Neural progenitor cell (in vitro differentiated cells): ENCODE measurements at regions not wholly inside any gene's neighbourhood (a gene's known extent, or its start where the extent isn't known, plus 50 kb on each side); places are given as distances from the start of the nearest gene placed in this dataset.

Experiments
- DNase-seq: peaks from one replicate; pipeline ENCODE4 v3.0.0-alpha.2; 2016; ENCODE audit warnings: low spot score
- H2AFZ ChIP-seq: fragments of 200-600 bp; sonication (generic); replicated peaks from 2 replicates; pipeline ENCODE4 v1.6.1; 2016; ENCODE audit warnings: antibody characterized with exemption
- H3F3A ChIP-seq: fragments of 200-600 bp; sonication (generic); 2 replicates; pipeline ENCODE4 v1.6.1; 2016; ENCODE audit warnings: antibody characterized with exemption, low read depth
- H3K27ac ChIP-seq: fragments of 200-600 bp; sonication (generic); 2 replicates; pipeline ENCODE4 v1.5.1; 2016; ENCODE audit warnings: mild to moderate bottlenecking
- H3K27me3 ChIP-seq: fragments of 200-600 bp; sonication (generic); 2 replicates; pipeline ENCODE4 v1.6.1; 2016; ENCODE audit warnings: mild to moderate bottlenecking, moderate library complexity
- H3K36me3 ChIP-seq: fragments of 200-600 bp; sonication (generic); 2 replicates; pipeline ENCODE4 v1.5.1; 2016
- H3K4me1 ChIP-seq: fragments of 200-600 bp; sonication (generic); 2 replicates; pipeline ENCODE4 v1.6.1; 2016; ENCODE audit warnings: mixed run types
- H3K4me2 ChIP-seq: fragments of 200-600 bp; sonication (generic); 2 replicates; pipeline ENCODE4 v1.6.1; 2016
- H3K4me3 ChIP-seq: fragments of 200-600 bp; sonication (generic); 2 replicates; pipeline ENCODE4 v1.5.1; 2016
- H3K79me2 ChIP-seq: fragments of 200-600 bp; sonication (generic); 2 replicates; pipeline ENCODE4 v1.6.1; 2016; ENCODE audit warnings: low read depth
- H3K9ac ChIP-seq: fragments of 200-600 bp; sonication (generic); 2 replicates; pipeline ENCODE4 v1.6.1; 2016
- H3K9me3 ChIP-seq: fragments of 200-600 bp; sonication (generic); 2 replicates; pipeline ENCODE4 v1.5.1; 2016; ENCODE audit warnings: low read depth
- H4K20me1 ChIP-seq: fragments of 200-600 bp; sonication (generic); 2 replicates; pipeline ENCODE4 v1.6.1; 2016; ENCODE audit warnings: low read depth
- H3K27ac Mint-ChIP-seq: 3 replicates; pipeline ENCODE4 v1.8.0; 2021; ENCODE audit warnings: mixed read lengths
- H3K27me3 Mint-ChIP-seq: 2 replicates; pipeline ENCODE4 v1.8.0; 2022; ENCODE audit warnings: low read depth, mild to moderate bottlenecking, inconsistent platforms, moderate library complexity, mixed read lengths; ENCODE audit not compliant: insufficient read depth
- H3K36me3 Mint-ChIP-seq: 3 replicates; pipeline ENCODE4 v1.8.0; 2021; ENCODE audit warnings: mixed read lengths
- H3K4me1 Mint-ChIP-seq: 3 replicates; pipeline ENCODE4 v1.8.0; 2021; ENCODE audit warnings: mixed read lengths
- H3K4me3 Mint-ChIP-seq: 3 replicates; pipeline ENCODE4 v1.8.0; 2021; ENCODE audit warnings: mild to moderate bottlenecking, moderate library complexity, mixed read lengths
- H3K9me3 Mint-ChIP-seq: 3 replicates; pipeline ENCODE4 v1.8.0; 2020; ENCODE audit warnings: mixed read lengths
- EZH2 ChIP-seq: fragments of 200-600 bp; sonication (generic); IDR thresholded peaks from 2 replicates; pipeline ENCODE4 v1.6.1; 2017; ENCODE audit warnings: antibody characterized with exemption, mild to moderate bottlenecking, moderate library complexity
- EZH2phosphoT487 ChIP-seq: fragments of 200-600 bp; sonication (generic); IDR thresholded peaks from 2 replicates; pipeline ENCODE4 v1.6.1; 2017; ENCODE audit warnings: antibody characterized with exemption
- TF ChIP-seq, protein P1 (sequence below): fragments of 200-600 bp; sonication (generic); IDR thresholded peaks from 2 replicates; pipeline ENCODE4 v1.5.1; 2017; ENCODE audit warnings: antibody characterized with exemption, mild to moderate bottlenecking

DNA sequence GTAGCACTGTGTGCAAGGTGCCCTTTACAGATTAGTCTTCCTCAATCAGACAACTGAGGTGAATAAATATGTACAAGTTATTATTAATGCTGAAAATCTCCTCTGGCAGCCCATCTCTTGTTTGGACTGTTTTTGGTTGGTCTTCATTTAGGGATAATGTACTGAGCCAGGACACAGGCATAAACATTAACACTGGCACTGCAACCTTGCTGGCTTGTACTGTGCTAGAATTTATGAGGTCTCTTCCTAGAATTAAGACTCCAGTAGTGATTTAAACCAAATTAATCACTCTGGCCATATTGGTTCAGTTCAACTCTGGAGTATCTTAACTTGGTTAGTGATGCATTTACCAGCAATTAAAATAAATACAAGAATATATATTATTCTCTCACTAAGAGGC lies 244.7 kb upstream of the GK2 start:
- TF ChIP-seq EZH2phosphoT487 = no peak
- TF ChIP-seq EZH2 = no peak
- TF ChIP-seq, protein P1, sequence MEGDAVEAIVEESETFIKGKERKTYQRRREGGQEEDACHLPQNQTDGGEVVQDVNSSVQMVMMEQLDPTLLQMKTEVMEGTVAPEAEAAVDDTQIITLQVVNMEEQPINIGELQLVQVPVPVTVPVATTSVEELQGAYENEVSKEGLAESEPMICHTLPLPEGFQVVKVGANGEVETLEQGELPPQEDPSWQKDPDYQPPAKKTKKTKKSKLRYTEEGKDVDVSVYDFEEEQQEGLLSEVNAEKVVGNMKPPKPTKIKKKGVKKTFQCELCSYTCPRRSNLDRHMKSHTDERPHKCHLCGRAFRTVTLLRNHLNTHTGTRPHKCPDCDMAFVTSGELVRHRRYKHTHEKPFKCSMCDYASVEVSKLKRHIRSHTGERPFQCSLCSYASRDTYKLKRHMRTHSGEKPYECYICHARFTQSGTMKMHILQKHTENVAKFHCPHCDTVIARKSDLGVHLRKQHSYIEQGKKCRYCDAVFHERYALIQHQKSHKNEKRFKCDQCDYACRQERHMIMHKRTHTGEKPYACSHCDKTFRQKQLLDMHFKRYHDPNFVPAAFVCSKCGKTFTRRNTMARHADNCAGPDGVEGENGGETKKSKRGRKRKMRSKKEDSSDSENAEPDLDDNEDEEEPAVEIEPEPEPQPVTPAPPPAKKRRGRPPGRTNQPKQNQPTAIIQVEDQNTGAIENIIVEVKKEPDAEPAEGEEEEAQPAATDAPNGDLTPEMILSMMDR = no peak
- H3K4me1 Mint-ChIP-seq = peaks cover 13% of the 10 kb centered on the region
- no peaks in the 10 kb centered on the region for H3K4me1 ChIP-seq
- H4K20me1 ChIP-seq = no peaks in the 10 kb centered on the region
- no peaks in the 10 kb centered on the region for H3K9me3 ChIP-seq
- peaks cover 7% of the 10 kb centered on the region for H3K9me3 Mint-ChIP-seq
- H3K27ac ChIP-seq = no peak overlapping the region
- no peak overlapping the region for H3K4me2 ChIP-seq
- no peaks in the 10 kb centered on the region for H3F3A ChIP-seq
- peaks cover 3% of the 10 kb centered on the region for H3K27me3 Mint-ChIP-seq
- no peak overlapping the region for H3K27ac Mint-ChIP-seq
- DNase-seq = no peak
- H3K36me3 ChIP-seq = no peaks in the 10 kb centered on the region
- H2AFZ ChIP-seq = no peak overlapping the region
- H3K36me3 Mint-ChIP-seq = peaks cover 2% of the 10 kb centered on the region
- H3K4me3 Mint-ChIP-seq = no peak overlapping the region
- no peaks in the 10 kb centered on the region for H3K27me3 ChIP-seq
- H3K9ac ChIP-seq = no peak overlapping the region
- no peaks in the 10 kb centered on the region for H3K79me2 ChIP-seq
- no peak overlapping the region for H3K4me3 ChIP-seq

DNA sequence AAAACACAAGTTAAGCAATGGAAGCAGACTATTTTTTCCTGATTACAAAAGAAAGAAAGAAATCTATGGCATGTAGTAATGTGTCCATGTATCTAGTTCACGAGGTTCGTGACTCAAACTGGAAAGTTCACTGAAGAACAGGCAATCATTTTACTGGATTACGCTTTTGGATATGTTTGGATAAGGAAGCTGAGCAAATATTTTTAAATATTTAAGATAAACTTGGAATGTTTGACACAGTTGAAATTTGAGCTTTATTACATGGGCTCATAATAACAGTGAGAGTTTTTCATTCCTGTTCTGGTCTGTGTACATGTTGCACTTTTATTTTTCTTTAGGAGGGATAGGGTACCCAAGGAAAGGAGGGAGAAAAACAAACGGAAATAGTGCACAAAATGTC lies 244.2 kb upstream of the GK2 start:
- no peak overlapping the region for H3K4me2 ChIP-seq
- Mint-ChIP-seq H3K27me3 (peaks cover 1% of the 10 kb centered on the region), H3K4me1 (peaks cover 13% of the 10 kb centered on the region)

DNA sequence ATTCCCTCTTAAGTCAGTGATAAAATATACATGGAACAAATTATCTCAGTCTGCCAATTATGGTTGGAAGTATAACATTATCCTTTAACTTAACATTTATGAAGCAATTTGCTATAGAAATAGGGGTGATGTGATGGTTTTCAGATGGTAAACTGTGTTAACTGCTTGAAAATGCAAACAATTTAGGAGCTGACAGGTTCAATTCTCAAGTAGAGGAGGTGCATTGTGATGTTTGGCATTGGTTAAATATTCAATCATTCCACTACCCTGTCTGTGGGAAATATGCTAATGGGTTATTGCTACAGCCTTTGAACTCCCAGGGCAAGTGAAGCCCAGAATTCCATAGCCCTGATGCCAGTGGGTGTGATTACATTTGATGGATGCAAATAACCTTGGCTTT lies 243.4 kb upstream of the GK2 start:
- H3K79me2 ChIP-seq = no peaks in the 10 kb centered on the region
- no peak for DNase-seq
- no peaks in the 10 kb centered on the region for H3K36me3 ChIP-seq
- H3K36me3 Mint-ChIP-seq = no peaks in the 10 kb centered on the region
- H3K4me1 Mint-ChIP-seq = peaks cover 13% of the 10 kb centered on the region
- H3K9me3 ChIP-seq = no peaks in the 10 kb centered on the region
- H3F3A ChIP-seq = no peaks in the 10 kb centered on the region
- H3K27ac ChIP-seq = no peak overlapping the region
- no peaks in the 10 kb centered on the region for H3K27me3 Mint-ChIP-seq
- TF ChIP-seq EZH2 (no peak), EZH2phosphoT487 (no peak)
- TF ChIP-seq, protein P1 = no peak
- H3K4me3 Mint-ChIP-seq = no peak overlapping the region
- H2AFZ ChIP-seq = no peak overlapping the region
- no peaks in the 10 kb centered on the region for H4K20me1 ChIP-seq
- H3K9ac ChIP-seq = no peak overlapping the region
- no peak overlapping the region for H3K4me2 ChIP-seq
- H3K27ac Mint-ChIP-seq = no peak overlapping the region
- no peaks in the 10 kb centered on the region for H3K4me1 ChIP-seq
- H3K9me3 Mint-ChIP-seq = no peaks in the 10 kb centered on the region
- no peak overlapping the region for H3K4me3 ChIP-seq
- no peaks in the 10 kb centered on the region for H3K27me3 ChIP-seq

More for the DNA sequence above, 244.2 kb upstream of the GK2 start:
- H2AFZ ChIP-seq = no peak overlapping the region
- DNase-seq = no peak
- H3K4me1 ChIP-seq = no peaks in the 10 kb centered on the region
- peaks cover 1% of the 10 kb centered on the region for H3K36me3 Mint-ChIP-seq
- TF ChIP-seq EZH2phosphoT487 (no peak), EZH2 (no peak)
- TF ChIP-seq, protein P1 = no peak
- H3K27ac ChIP-seq = no peak overlapping the region
- H4K20me1 ChIP-seq = no peaks in the 10 kb centered on the region
- no peak overlapping the region for H3K27ac Mint-ChIP-seq
- peaks cover 2% of the 10 kb centered on the region for H3K9me3 Mint-ChIP-seq
- H3F3A ChIP-seq = no peaks in the 10 kb centered on the region
- no peaks in the 10 kb centered on the region for H3K9me3 ChIP-seq
- H3K4me3 ChIP-seq = no peak overlapping the region
- no peaks in the 10 kb centered on the region for H3K27me3 ChIP-seq
- H3K36me3 ChIP-seq = no peaks in the 10 kb centered on the region
- no peaks in the 10 kb centered on the region for H3K79me2 ChIP-seq
- H3K9ac ChIP-seq = no peak overlapping the region
- no peak overlapping the region for H3K4me3 Mint-ChIP-seq
